Stimulated activated naive B cell treated with anti-CD40 and anti-IgM and Interleukin-4, amounts not matched to agents 10 μg/mL and 1 μg/mL and 100 μg/mL, for 72 hours (primary cell): ENCODE measurements at regions not wholly inside any gene's neighbourhood (a gene's known extent, or its start where the extent isn't known, plus 50 kb on each side); places are given as distances from the start of the nearest gene placed in this dataset.

Experiments used
- ATAC-seq, 2 donors: fragments of 150-1000 bp; cut with Tn5 transposase; replicated peaks; 2 replicates each; pipeline ENCODE4 v1.10.0; 2021; ENCODE audit warnings: moderate library complexity in 1 of 2
- DNase-seq: peaks from one replicate; pipeline ENCODE4 v3.0.0; 2021
- H3K27ac Mint-ChIP-seq: one replicate; pipeline ENCODE4 v1.8.0; 2022; ENCODE audit warnings: mild to moderate bottlenecking, mixed read lengths
- H3K27me3 Mint-ChIP-seq, 2 donors: one replicate each; pipeline ENCODE4 v1.8.0; 2022; ENCODE audit warnings: mixed read lengths in 2 of 2
- H3K36me3 Mint-ChIP-seq, 2 donors: one replicate each; pipeline ENCODE4 v1.8.0; 2022; ENCODE audit warnings: mixed read lengths in 2 of 2, mild to moderate bottlenecking in 1 of 2
- H3K4me1 Mint-ChIP-seq, 2 donors: one replicate each; pipeline ENCODE4 v1.8.0; 2022; ENCODE audit warnings: mixed read lengths in 2 of 2, mild to moderate bottlenecking in 1 of 2
- H3K4me3 Mint-ChIP-seq, 2 donors: one replicate each; pipeline ENCODE4 v1.8.0; 2022; ENCODE audit warnings: mild to moderate bottlenecking in 2 of 2, mixed read lengths in 2 of 2, moderate library complexity in 1 of 2
- H3K9me3 Mint-ChIP-seq, 2 donors: one replicate each; pipeline ENCODE4 v1.8.0; 2022; ENCODE audit warnings: mixed read lengths in 2 of 2, mild to moderate bottlenecking in 1 of 2

GRCh38 chr17:73713136-73713535 is 68.9 kb upstream of the SDK2 start:
- ATAC-seq (no peak), DNase-seq (no peak)
- Mint-ChIP-seq H3K9me3 (no peaks in the 10 kb centered on the region), H3K27ac (no peak overlapping the region), H3K36me3 (no peaks in the 10 kb centered on the region), H3K4me1 (peaks cover 13 to 25% of the 10 kb centered on the region in 2 donors), H3K4me3 (no peak overlapping the region), H3K27me3 (peaks cover 13 to 22% of the 10 kb centered on the region in 2 donors)

GRCh38 chr17:73715769-73716168 is 71.5 kb upstream of the SDK2 start:
- no peak overlapping the region for H3K27ac Mint-ChIP-seq
- H3K4me3 Mint-ChIP-seq = no peak overlapping the region
- ATAC-seq (no peak), DNase-seq (no peak)
- H3K36me3 Mint-ChIP-seq = no peaks in the 10 kb centered on the region
- peaks cover 7 to 16% of the 10 kb centered on the region in 2 donors for H3K4me1 Mint-ChIP-seq
- H3K27me3 Mint-ChIP-seq = peaks cover 6 to 14% of the 10 kb centered on the region in 2 donors
- no peaks in the 10 kb centered on the region for H3K9me3 Mint-ChIP-seq

- peaks cover 6 to 14% of the 10 kb centered on the region in 2 donors for H3K27me3 Mint-ChIP-seq
- no peak overlapping the region for H3K27ac Mint-ChIP-seq
- ATAC-seq = no peak
- no peak overlapping the region for H3K4me3 Mint-ChIP-seq
- peaks cover 3 to 7% of the 10 kb centered on the region in 2 donors for H3K4me1 Mint-ChIP-seq
- H3K36me3 Mint-ChIP-seq = no peaks in the 10 kb centered on the region
- no peak for DNase-seq
- H3K9me3 Mint-ChIP-seq = no peaks in the 10 kb centered on the region
These were observed 73.4 kb upstream of the SDK2 start for GRCh38 chr17:73717690-73718089.

- ATAC-seq = no peak
- peaks cover 3 to 10% of the 10 kb centered on the region in 2 donors for H3K4me1 Mint-ChIP-seq
- no peak overlapping the region for H3K27ac Mint-ChIP-seq
- H3K36me3 Mint-ChIP-seq = no peaks in the 10 kb centered on the region
- H3K27me3 Mint-ChIP-seq = peaks cover 6 to 14% of the 10 kb centered on the region in 2 donors
- H3K4me3 Mint-ChIP-seq = no peak overlapping the region
- H3K9me3 Mint-ChIP-seq = no peaks in the 10 kb centered on the region
- DNase-seq = no peak
These were observed 74.1 kb upstream of the SDK2 start for GRCh38 chr17:73718362-73718761.

- peaks cover 3 to 10% of the 10 kb centered on the region in 2 donors for H3K4me1 Mint-ChIP-seq
- H3K27me3 Mint-ChIP-seq = peaks cover 6 to 14% of the 10 kb centered on the region in 2 donors
- no peak overlapping the region for H3K27ac Mint-ChIP-seq
- no peak overlapping the region for H3K4me3 Mint-ChIP-seq
- H3K9me3 Mint-ChIP-seq = no peaks in the 10 kb centered on the region
- no peak for ATAC-seq
- H3K36me3 Mint-ChIP-seq = no peaks in the 10 kb centered on the region
- DNase-seq = no peak
These were observed 74.7 kb upstream of the SDK2 start for GRCh38 chr17:73718912-73719311.

GRCh38 chr17:73719588-73720071 is 75.4 kb upstream of the SDK2 start:
- Mint-ChIP-seq H3K36me3 (no peaks in the 10 kb centered on the region), H3K27me3 (peaks cover 0 to 14% of the 10 kb centered on the region in 2 donors), H3K9me3 (no peaks in the 10 kb centered on the region), H3K4me3 (no peak overlapping the region), H3K27ac (no peak overlapping the region), H3K4me1 (peaks cover 3 to 10% of the 10 kb centered on the region in 2 donors)
- no peak for ATAC-seq
- DNase-seq = no peak

GRCh38 chr17:73720187-73720834 is 76.1 kb upstream of the SDK2 start:
- H3K27me3 Mint-ChIP-seq = peaks cover 0 to 14% of the 10 kb centered on the region in 2 donors
- H3K36me3 Mint-ChIP-seq = no peaks in the 10 kb centered on the region
- H3K4me3 Mint-ChIP-seq = no peak overlapping the region
- no peaks in the 10 kb centered on the region for H3K9me3 Mint-ChIP-seq
- no peak overlapping the region for H3K27ac Mint-ChIP-seq
- ATAC-seq = peak in 1 of 2 donors; percentile 39
- H3K4me1 Mint-ChIP-seq = peaks cover 3 to 10% of the 10 kb centered on the region in 2 donors
- no peak for DNase-seq

- Mint-ChIP-seq H3K36me3 (no peaks in the 10 kb centered on the region), H3K9me3 (no peaks in the 10 kb centered on the region), H3K27ac (no peak overlapping the region), H3K4me1 (peaks cover 3 to 10% of the 10 kb centered on the region in 2 donors), H3K4me3 (no peak overlapping the region), H3K27me3 (peaks cover 0 to 6% of the 10 kb centered on the region in 2 donors)
- DNase-seq = no peak
- ATAC-seq = peak; percentile 69 to 80
These were observed 77.9 kb upstream of the SDK2 start for GRCh38 chr17:73722165-73722564.

- no peaks in the 10 kb centered on the region for H3K36me3 Mint-ChIP-seq
- peaks cover 0 to 5% of the 10 kb centered on the region in 2 donors for H3K27me3 Mint-ChIP-seq
- no peak overlapping the region for H3K27ac Mint-ChIP-seq
- no peak overlapping the region for H3K4me3 Mint-ChIP-seq
- no peak for ATAC-seq
- no peak for DNase-seq
- peaks cover 3 to 10% of the 10 kb centered on the region in 2 donors for H3K4me1 Mint-ChIP-seq
- no peaks in the 10 kb centered on the region for H3K9me3 Mint-ChIP-seq
These were observed 79.1 kb upstream of the SDK2 start for GRCh38 chr17:73723317-73723716.

- Mint-ChIP-seq H3K27ac (no peak overlapping the region), H3K27me3 (peaks cover 3 to 8% of the 10 kb centered on the region in 2 donors), H3K9me3 (peaks cover 0 to 2% of the 10 kb centered on the region in 2 donors), H3K36me3 (no peaks in the 10 kb centered on the region), H3K4me3 (no peak overlapping the region), H3K4me1 (peaks cover 3 to 10% of the 10 kb centered on the region in 2 donors)
- DNase-seq (no peak), ATAC-seq (no peak)
These were observed 80.1 kb upstream of the SDK2 start for GRCh38 chr17:73724341-73724740.

GRCh38 chr17:73724990-73725389 is 80.7 kb upstream of the SDK2 start:
- H3K27me3 Mint-ChIP-seq = peaks cover 7 to 14% of the 10 kb centered on the region in 2 donors
- DNase-seq (no peak), ATAC-seq (no peak)
- H3K4me3 Mint-ChIP-seq = no peak overlapping the region
- no peak overlapping the region for H3K27ac Mint-ChIP-seq
- no peaks in the 10 kb centered on the region for H3K36me3 Mint-ChIP-seq
- peaks cover 3 to 10% of the 10 kb centered on the region in 2 donors for H3K4me1 Mint-ChIP-seq
- peaks cover 0 to 2% of the 10 kb centered on the region in 2 donors for H3K9me3 Mint-ChIP-seq

- Mint-ChIP-seq H3K27ac (no peak overlapping the region), H3K4me3 (no peak overlapping the region)
- ATAC-seq = no peak
These were observed 81.7 kb upstream of the SDK2 start for GRCh38 chr17:73725794-73726515.

GRCh38 chr17:73727941-73728340 is 83.7 kb upstream of the SDK2 start:
- no peak overlapping the region for H3K27ac Mint-ChIP-seq
- H3K4me3 Mint-ChIP-seq = no peak overlapping the region
- ATAC-seq (no peak), DNase-seq (no peak)
- H3K36me3 Mint-ChIP-seq = peaks cover 0 to 6% of the 10 kb centered on the region in 2 donors
- peaks cover 10 to 32% of the 10 kb centered on the region in 2 donors for H3K27me3 Mint-ChIP-seq
- H3K9me3 Mint-ChIP-seq = peaks cover 13 to 14% of the 10 kb centered on the region in 2 donors
- peaks cover 0 to under 1% of the 10 kb centered on the region in 2 donors for H3K4me1 Mint-ChIP-seq

More at GRCh38 chr17:73725794-73726515, 81.7 kb upstream of the SDK2 start:
- Mint-ChIP-seq H3K36me3 (peaks cover 0 to 1% of the 10 kb centered on the region in 2 donors), H3K27me3 (peaks cover 7 to 19% of the 10 kb centered on the region in 2 donors), H3K4me1 (peaks cover 3 to 10% of the 10 kb centered on the region in 2 donors), H3K9me3 (peaks cover 7 to 8% of the 10 kb centered on the region in 2 donors)
- DNase-seq = no peak

- peaks cover 0 to 6% of the 10 kb centered on the region in 2 donors for H3K36me3 Mint-ChIP-seq
- DNase-seq (no peak), ATAC-seq (no peak)
- peaks cover 20 to 40% of the 10 kb centered on the region in 2 donors for H3K27me3 Mint-ChIP-seq
- no peaks in the 10 kb centered on the region for H3K4me1 Mint-ChIP-seq
- H3K27ac Mint-ChIP-seq = no peak overlapping the region
- no peak overlapping the region for H3K4me3 Mint-ChIP-seq
- peaks cover 13 to 14% of the 10 kb centered on the region in 2 donors for H3K9me3 Mint-ChIP-seq
These were observed 84.9 kb upstream of the SDK2 start for GRCh38 chr17:73729101-73729500.
